Esophagus squamous epithelium (tissue), 5 donors: ENCODE measurements at regions not wholly inside any gene's neighbourhood (a gene's known extent, or its start where the extent isn't known, plus 50 kb on each side); places are given as distances from the start of the nearest gene placed in this dataset.

Source experiments
- DNase-seq: peaks from one replicate; lab custom pipeline; 2025; lab: John Stamatoyannopoulos, UW
- H3K27ac ChIP-seq, 4 donors: fragments of 200-600 bp; sonication (generic); one replicate each; pipeline ENCODE4 v1.5.1; 2016 to 2019; ENCODE audit warnings: mild to moderate bottlenecking in 1 of 4
- H3K27me3 ChIP-seq, 4 donors: fragments of 200-600 bp; sonication (generic); 1 replicate in 3 of 4; 2 replicates in 1 of 4; pipeline versions ENCODE4 v1.5.1 to v1.6.0; 2017 to 2021; ENCODE audit warnings: antibody characterized with exemption in 1 of 4
- H3K36me3 ChIP-seq, 3 donors: fragments of 200-600 bp; sonication (generic); one replicate each; pipeline ENCODE4 v1.5.1; 2016 to 2019
- H3K4me1 ChIP-seq, 3 donors: fragments of 200-600 bp; sonication (generic); one replicate each; pipeline ENCODE4 v1.5.1; 2017 to 2019
- H3K4me3 ChIP-seq, 4 donors: fragments of 200-600 bp; sonication (generic); 1 replicate in 3 of 4; 2 replicates in 1 of 4; pipeline ENCODE4 v1.5.1; 2016 to 2019; ENCODE audit warnings: mild to moderate bottlenecking in 2 of 4, moderate library complexity in 1 of 4
- H3K9me3 ChIP-seq, 3 donors: fragments of 200-600 bp; sonication (generic); one replicate each; pipeline ENCODE4 v1.5.1; 2016 to 2019
- CTCF ChIP-seq, 6 experiments: fragments of 450-650 bp in 4 of 6; fragments of 200-600 bp in 2 of 6; sonication (generic) in 2 of 6; IDR thresholded peaks; one replicate each; pipeline ENCODE4 v1.5.1; 2016 to 2019; ENCODE audit warnings: antibody characterized with exemption in 6 of 6, mild to moderate bottlenecking in 4 of 6, moderate library complexity in 4 of 6
- POLR2A ChIP-seq, 4 donors: fragments of 450-650 bp; IDR thresholded peaks; one replicate each; pipeline ENCODE4 v1.6.1; 2017; ENCODE audit warnings: antibody characterized with exemption in 4 of 4, mild to moderate bottlenecking in 4 of 4, moderate library complexity in 3 of 4
- WGBS, 2 donors: methylation state at CpG; one replicate each; pipeline ENCODE4 v1.1.5; 2018; 5-methylcytosine and 5-hydroxymethylcytosine counted together
- intact Hi-C: fragments of 100-400 bp; cut with DNase I; formaldehyde crosslinking; loops from one replicate; pipeline ENCODE4 v1.15.0; 2022
- donor health status: DM: yes; HTN: yes; CAD: no.

GRCh38 chr10:69715156-69715898, 85.3 kb downstream of the FAM241B start:
- no peak for DNase-seq
- 68 to 72% methylated on average over 8 to 11 of the region's 11 CpGs for WGBS, 2 donors
- Histone ChIP-seq H3K4me3 (no peak overlapping the region), H3K27ac (no peak overlapping the region), H3K36me3 (no peaks in the 10 kb centered on the region), H3K4me1 (no peaks in the 10 kb centered on the region), H3K9me3 (no peaks in the 10 kb centered on the region), H3K27me3 (peaks cover 0 to 12% (median 0%) of the 10 kb centered on the region in 4 donors)
- intact Hi-C loops: loop anchor here (10.0 kb wide), 1 partner anchor 201 kb away; no protein-coding TSS in a partner anchor
- no peak for TF ChIP-seq CTCF (IDR thresholded peaks at IDR 0.05)
- no peak for TF ChIP-seq POLR2A (IDR thresholded peaks at IDR 0.05)

GRCh38 chr10:69715899-69716606, 85.7 kb upstream of the COL13A1 start:
- peaks cover 0 to 12% (median 0%) of the 10 kb centered on the region in 4 donors for H3K27me3 ChIP-seq
- TF ChIP-seq POLR2A (IDR thresholded peaks at IDR 0.05) (no peak), CTCF (IDR thresholded peaks at IDR 0.05) (no peak)
- WGBS, 2 donors: 68 to 86% methylated on average over 7 of the region's 13 CpGs
- H3K36me3 ChIP-seq: no peaks in the 10 kb centered on the region
- no peak overlapping the region for H3K27ac ChIP-seq
- no peaks in the 10 kb centered on the region for H3K9me3 ChIP-seq
- DNase-seq: no peak
- intact Hi-C loops: loop anchor here (2.0 to 10.0 kb wide), 2 partner anchors 69 to 201 kb away; no protein-coding TSS in a partner anchor
- no peak overlapping the region for H3K4me3 ChIP-seq
- H3K4me1 ChIP-seq: no peaks in the 10 kb centered on the region

- 53 to 59% methylated on average over 12 to 13 of the region's 19 CpGs for WGBS, 2 donors
- TF ChIP-seq CTCF (IDR thresholded peaks at IDR 0.05): peak; percentile 16 to 81 (median 67)
- no peak for TF ChIP-seq POLR2A (IDR thresholded peaks at IDR 0.05)
- DNase-seq: no peak
- no peaks in the 10 kb centered on the region for H3K4me1 ChIP-seq
- H3K27ac ChIP-seq: no peak overlapping the region
- no peaks in the 10 kb centered on the region for H3K36me3 ChIP-seq
- H3K4me3 ChIP-seq: no peak overlapping the region
- peaks cover 0 to 16% (median 0%) of the 10 kb centered on the region in 4 donors for H3K27me3 ChIP-seq
- intact Hi-C loops: loop anchor here (2.0 to 10.0 kb wide), 2 partner anchors 70 to 202 kb away; no protein-coding TSS in a partner anchor
- no peaks in the 10 kb centered on the region for H3K9me3 ChIP-seq
Observed at GRCh38 chr10:69716711-69717560, 84.8 kb upstream of the COL13A1 start.

- no peaks in the 10 kb centered on the region for H3K36me3 ChIP-seq
- no peak for DNase-seq
- H3K4me3 ChIP-seq: no peak overlapping the region
- peaks cover 0 to 10% (median 0%) of the 10 kb centered on the region in 4 donors for H3K27me3 ChIP-seq
- no peaks in the 10 kb centered on the region for H3K4me1 ChIP-seq
- 69 to 80% methylated on average over 4 of the region's 4 CpGs for WGBS, 2 donors
- no peak for TF ChIP-seq CTCF (IDR thresholded peaks at IDR 0.05)
- TF ChIP-seq POLR2A (IDR thresholded peaks at IDR 0.05): no peak
- intact Hi-C loops: loop anchor here (10.0 kb wide), 1 partner anchor 204 kb away; no protein-coding TSS in a partner anchor
- no peak overlapping the region for H3K27ac ChIP-seq
- no peaks in the 10 kb centered on the region for H3K9me3 ChIP-seq
Observed at GRCh38 chr10:69718951-69719350, 82.8 kb upstream of the COL13A1 start.
